B cell (primary cell): ENCODE measurements at regions not wholly inside any gene's neighbourhood (a gene's known extent, or its start where the extent isn't known, plus 50 kb on each side); places are given as distances from the start of the nearest gene placed in this dataset.

Experiments used
- ATAC-seq: fragments of 200-7000 bp; cut with Tn5 transposase; one replicate; pipeline ENCODE4 v1.10.0; 2021; ENCODE audit warnings: low read depth, mild to moderate bottlenecking, moderate number of reproducible peaks, moderate library complexity
- CTCF ChIA-PET: fragments of 350-600 bp; sonication (Branson Sonifier 250); formaldehyde crosslinking; loops from one replicate; lab custom pipeline; 2021; ENCODE audit warnings: antibody characterized with exemption, inconsistent platforms; lab: Charles Lee
- POLR2A ChIA-PET: fragments of 350-600 bp; sonication (Branson Sonifier 250); formaldehyde crosslinking; loops from one replicate; lab custom pipeline; 2021; ENCODE audit warnings: antibody characterized with exemption; lab: Charles Lee
- DNase-seq: peaks from one replicate; pipeline ENCODE4 v3.0.0; 2013
- H2AFZ ChIP-seq: 2 replicates; pipeline ENCODE4 v1.6.1; 2012; ENCODE audit warnings: mild to moderate bottlenecking, low read depth, low read length; ENCODE audit not compliant: insufficient read depth, poor library complexity, severe bottlenecking
- H3K27ac ChIP-seq, 2 donors: 1 replicate in 1 of 2; 2 replicates in 1 of 2; pipeline ENCODE4 v1.5.1; 2012 to 2013; ENCODE audit warnings: low read length in 2 of 2, mild to moderate bottlenecking in 2 of 2, moderate library complexity in 1 of 2
- H3K27me3 ChIP-seq, 4 experiments: fragments of 200-600 bp in 1 of 4; sonication (generic) in 1 of 4; replicated peaks in 1 of 4; 1 replicate in 2 of 4; 2 replicates in 2 of 4; pipeline versions ENCODE4 v1.6.1 to v1.7.0; 2013 to 2016; ENCODE audit warnings: low read length in 3 of 4, mild to moderate bottlenecking in 2 of 4, mixed read lengths in 1 of 4, moderate library complexity in 1 of 4; ENCODE audit not compliant: insufficient read depth in 4 of 4, control insufficient read depth in 3 of 4; ENCODE audit errors: control extremely low read depth in 1 of 4
- H3K36me3 ChIP-seq, 2 experiments: replicated peaks in 1 of 2; 1 replicate in 1 of 2; 2 replicates in 1 of 2; pipeline versions ENCODE4 v1.6.1 to v1.7.1; 2013; ENCODE audit warnings: low read length in 1 of 2; ENCODE audit not compliant: insufficient read depth in 2 of 2, control insufficient read depth in 1 of 2; ENCODE audit errors: control extremely low read depth in 1 of 2, extremely low read depth in 1 of 2
- H3K4me1 ChIP-seq, 2 donors: fragments of 200-600 bp in 1 of 2; sonication (generic) in 1 of 2; 1 replicate in 1 of 2; 2 replicates in 1 of 2; pipeline versions ENCODE4 v1.5.1 to v1.6.1; 2013 to 2017; ENCODE audit warnings: low read length in 2 of 2; ENCODE audit not compliant: control insufficient read depth in 2 of 2, insufficient read depth in 2 of 2
- H3K4me2 ChIP-seq: replicated peaks from 2 replicates; pipeline ENCODE3; 2012; ENCODE audit warnings: mild to moderate bottlenecking, low read depth, low read length; ENCODE audit not compliant: poor library complexity, severe bottlenecking
- H3K4me3 ChIP-seq, 5 experiments: fragments of 200-600 bp in 1 of 5; sonication (generic) in 1 of 5; 1 replicate in 3 of 5; 2 replicates in 2 of 5; pipeline versions ENCODE4 v1.5.1 to v1.7.0; 2011 to 2016; ENCODE audit warnings: low read length in 4 of 5, mild to moderate bottlenecking in 4 of 5, low read depth in 2 of 5, control low read depth in 1 of 5, moderate library complexity in 1 of 5; ENCODE audit not compliant: insufficient read depth in 1 of 5; ENCODE audit errors: control extremely low read depth in 1 of 5, extremely low read depth in 1 of 5
- H3K79me2 ChIP-seq: fragments of 200-600 bp; sonication (generic); one replicate; pipeline ENCODE4 v1.6.0; 2016; ENCODE audit warnings: low read length; ENCODE audit not compliant: control insufficient read depth, insufficient read depth
- H3K9ac ChIP-seq: fragments of 200-600 bp; sonication (generic); 2 replicates; pipeline ENCODE4 v1.6.1; 2017; ENCODE audit warnings: mild to moderate bottlenecking, low read length, moderate library complexity
- H3K9me3 ChIP-seq, 3 donors: one replicate each; pipeline versions ENCODE4 v1.6.1 to v1.7.1; 2013; ENCODE audit warnings: low read length in 2 of 3; ENCODE audit not compliant: control insufficient read depth in 2 of 3, insufficient read depth in 1 of 3; ENCODE audit errors: control extremely low read depth in 1 of 3
- H4K20me1 ChIP-seq: 2 replicates; pipeline ENCODE4 v1.6.0; 2012; ENCODE audit warnings: mild to moderate bottlenecking, low read length; ENCODE audit not compliant: insufficient read depth, control insufficient read depth, poor library complexity, severe bottlenecking
- H3K27ac Mint-ChIP-seq: one replicate; pipeline ENCODE4 v1.8.0; 2021; ENCODE audit warnings: mixed read lengths
- H3K27me3 Mint-ChIP-seq: one replicate; pipeline ENCODE4 v1.8.0; 2021; ENCODE audit warnings: mixed read lengths
- H3K4me1 Mint-ChIP-seq: one replicate; pipeline ENCODE4 v1.8.0; 2021; ENCODE audit warnings: mixed read lengths
- H3K4me3 Mint-ChIP-seq: one replicate; pipeline ENCODE4 v1.8.0; 2021; ENCODE audit warnings: mixed read lengths
- H3K9me3 Mint-ChIP-seq: one replicate; pipeline ENCODE4 v1.8.0; 2022; ENCODE audit warnings: mixed read lengths; ENCODE audit not compliant: insufficient read depth
- EZH2 ChIP-seq: IDR thresholded peaks from 2 replicates; pipeline ENCODE4 v1.6.1; 2012; ENCODE audit warnings: borderline replicate concordance, low read depth, mild to moderate bottlenecking, moderate library complexity, low read length; ENCODE audit not compliant: insufficient read depth, poor library complexity, severe bottlenecking
- WGBS: methylation state at CpG from one replicate; pipeline ENCODE4 v1.1.5; 2013; ENCODE audit warnings: missing lambda C conversion rate; ENCODE audit not compliant: insufficient coverage; 5-methylcytosine and 5-hydroxymethylcytosine counted together
- intact Hi-C: fragments of 100-400 bp; cut with micrococcal nuclease; formaldehyde crosslinking; loops from one replicate; pipeline ENCODE4 v1.10.0; 2022
- TF ChIP-seq, protein P1 (sequence below): fragments of 200-600 bp; IDR thresholded peaks from one replicate; pipeline ENCODE4 v1.8.0; 2022; ENCODE audit warnings: antibody characterized with exemption, mild to moderate bottlenecking

DNA sequence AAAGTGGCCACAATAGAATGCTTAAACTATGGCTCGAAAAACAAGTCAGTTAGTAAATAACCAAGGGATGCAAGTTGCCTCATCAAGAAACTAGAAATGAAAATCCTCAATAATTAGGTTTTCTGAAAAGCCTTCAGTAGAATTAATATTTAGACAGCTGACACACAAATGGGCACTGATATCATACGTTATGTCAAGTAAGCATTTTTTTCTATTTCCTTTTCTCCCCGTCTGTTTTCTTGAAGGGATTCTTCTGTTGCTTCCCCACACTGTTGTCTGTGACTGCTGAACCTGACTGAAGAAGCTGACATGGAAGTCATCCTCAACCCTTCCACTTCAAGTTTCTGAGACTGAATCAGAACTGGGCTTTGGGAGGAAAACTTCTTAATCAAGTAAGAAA lies 151.8 kb upstream of the CADM2 start:
- no peaks in the 10 kb centered on the region for H3K27me3 Mint-ChIP-seq
- Histone ChIP-seq H3K36me3 (no peaks in the 10 kb centered on the region), H3K4me2 (no peak overlapping the region), H3K9ac (no peak overlapping the region), H4K20me1 (no peaks in the 10 kb centered on the region), H3K4me1 (no peaks in the 10 kb centered on the region), H3K27ac (no peak overlapping the region), H3K4me3 (no peak overlapping the region), H3K79me2 (no peaks in the 10 kb centered on the region), H2AFZ (no peak overlapping the region), H3K9me3 (no peaks in the 10 kb centered on the region), H3K27me3 (no peaks in the 10 kb centered on the region)
- no peak for TF ChIP-seq EZH2
- TF ChIP-seq, protein P1, sequence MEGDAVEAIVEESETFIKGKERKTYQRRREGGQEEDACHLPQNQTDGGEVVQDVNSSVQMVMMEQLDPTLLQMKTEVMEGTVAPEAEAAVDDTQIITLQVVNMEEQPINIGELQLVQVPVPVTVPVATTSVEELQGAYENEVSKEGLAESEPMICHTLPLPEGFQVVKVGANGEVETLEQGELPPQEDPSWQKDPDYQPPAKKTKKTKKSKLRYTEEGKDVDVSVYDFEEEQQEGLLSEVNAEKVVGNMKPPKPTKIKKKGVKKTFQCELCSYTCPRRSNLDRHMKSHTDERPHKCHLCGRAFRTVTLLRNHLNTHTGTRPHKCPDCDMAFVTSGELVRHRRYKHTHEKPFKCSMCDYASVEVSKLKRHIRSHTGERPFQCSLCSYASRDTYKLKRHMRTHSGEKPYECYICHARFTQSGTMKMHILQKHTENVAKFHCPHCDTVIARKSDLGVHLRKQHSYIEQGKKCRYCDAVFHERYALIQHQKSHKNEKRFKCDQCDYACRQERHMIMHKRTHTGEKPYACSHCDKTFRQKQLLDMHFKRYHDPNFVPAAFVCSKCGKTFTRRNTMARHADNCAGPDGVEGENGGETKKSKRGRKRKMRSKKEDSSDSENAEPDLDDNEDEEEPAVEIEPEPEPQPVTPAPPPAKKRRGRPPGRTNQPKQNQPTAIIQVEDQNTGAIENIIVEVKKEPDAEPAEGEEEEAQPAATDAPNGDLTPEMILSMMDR = no peak
- H3K4me1 Mint-ChIP-seq = no peaks in the 10 kb centered on the region
- no peak for DNase-seq
- H3K27ac Mint-ChIP-seq = no peak overlapping the region
- no peak overlapping the region for H3K4me3 Mint-ChIP-seq
- peaks cover 4% of the 10 kb centered on the region for H3K9me3 Mint-ChIP-seq
- POLR2A ChIA-PET = no interaction called here
- WGBS = no CpG with 5 or more reads among the region's 3 CpGs
- no peak for ATAC-seq
- CTCF ChIA-PET = no interaction called here
- intact Hi-C loops = no loop called here

DNA sequence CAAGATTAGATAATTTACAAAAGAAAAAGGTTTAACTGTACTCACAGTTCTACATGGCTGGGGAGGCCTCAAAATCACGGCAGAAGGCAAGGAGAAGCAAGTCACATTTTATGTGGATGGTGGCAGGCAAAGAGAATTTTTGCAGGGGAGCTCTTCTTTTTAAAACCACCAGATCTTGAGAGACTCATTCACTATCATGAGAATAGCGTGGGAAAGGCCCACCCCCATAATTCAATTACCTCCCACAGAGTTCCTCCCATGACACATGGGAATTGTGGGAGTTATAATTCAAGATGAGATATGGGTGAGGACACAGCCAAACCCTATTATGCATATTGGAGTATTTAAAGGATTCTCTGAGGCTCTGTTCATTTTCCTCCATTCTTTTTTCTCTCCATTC lies 138.7 kb upstream of the CADM2 start:
- no peak for DNase-seq
- TF ChIP-seq, protein P1 = no peak
- intact Hi-C loops = no loop called here
- Histone ChIP-seq H3K27me3 (no peaks in the 10 kb centered on the region), H3K36me3 (no peaks in the 10 kb centered on the region), H3K27ac (no peak overlapping the region), H3K79me2 (no peaks in the 10 kb centered on the region), H3K4me3 (no peak overlapping the region), H4K20me1 (no peaks in the 10 kb centered on the region), H3K9ac (no peak overlapping the region), H3K9me3 (peaks cover 0 to 11% (median 0%) of the 10 kb centered on the region in 3 donors), H3K4me1 (no peaks in the 10 kb centered on the region), H2AFZ (no peak overlapping the region), H3K4me2 (no peak overlapping the region)
- POLR2A ChIA-PET = no interaction called here
- H3K9me3 Mint-ChIP-seq = no peaks in the 10 kb centered on the region
- no peaks in the 10 kb centered on the region for H3K27me3 Mint-ChIP-seq
- H3K4me1 Mint-ChIP-seq = no peaks in the 10 kb centered on the region
- no peak overlapping the region for H3K27ac Mint-ChIP-seq
- H3K4me3 Mint-ChIP-seq = no peak overlapping the region
- CTCF ChIA-PET = no interaction called here
- no CpG with 5 or more reads among the region's 2 CpGs for WGBS
- no peak for ATAC-seq
